HEK293 (cell line): ENCODE measurements at regions not wholly inside any gene's neighbourhood (a gene's known extent, or its start where the extent isn't known, plus 50 kb on each side); places are given as distances from the start of the nearest gene placed in this dataset.

ENCODE experiments used
- CTCF ChIA-PET: fragments of 350-600 bp; formaldehyde crosslinking; extraction: SDS; loops from one replicate; lab custom pipeline; 2021; ENCODE audit warnings: antibody characterized with exemption; lab: Yijun Ruan, JAX
- POLR2A ChIA-PET: fragments of 300-600 bp; formaldehyde crosslinking; extraction: SDS; loops from one replicate; lab custom pipeline; 2020; ENCODE audit warnings: antibody characterized with exemption, inconsistent platforms; lab: Yijun Ruan, JAX
- H3K27ac ChIP-seq: fragments of 200-500 bp; sonication (Bioruptor generic); 2 replicates; pipeline ENCODE4 v1.5.1; 2014; ENCODE audit warnings: low read depth, low read length, control low read depth, inconsistent platforms; ENCODE audit errors: extremely low read depth
- H3K36me3 ChIP-seq, 2 experiments: fragments of 200-500 bp in 1 of 2; sonication (Bioruptor generic) in 1 of 2; 1 replicate in 1 of 2; 2 replicates in 1 of 2; pipeline ENCODE4 v1.5.1; 2014 to 2017; ENCODE audit warnings: inconsistent platforms in 2 of 2, low read length in 2 of 2; ENCODE audit not compliant: control insufficient read depth in 2 of 2, insufficient read depth in 1 of 2
- H3K4me1 ChIP-seq: fragments of 200-500 bp; sonication (Bioruptor generic); 2 replicates; pipeline ENCODE4 v1.5.1; 2014; ENCODE audit warnings: mild to moderate bottlenecking, low read length, inconsistent platforms; ENCODE audit not compliant: control insufficient read depth, insufficient read depth
- H3K4me3 ChIP-seq: 2 replicates; pipeline ENCODE4 v1.5.1; 2011; ENCODE audit warnings: low read depth, mild to moderate bottlenecking, control low read depth, low read length, moderate library complexity
- H3K9me3 ChIP-seq: fragments of 200-500 bp; sonication (Bioruptor generic); 2 replicates; pipeline ENCODE4 v1.5.1; 2014; ENCODE audit warnings: low read depth, low read length, inconsistent platforms; ENCODE audit not compliant: control insufficient read depth, insufficient read depth
- BCL6B ChIP-seq: fragments of 450-650 bp; formaldehyde crosslinking; IDR thresholded peaks from 2 replicates; pipeline ENCODE4 v1.5.1; 2017; ENCODE audit warnings: missing biosample characterization, missing genetic modification characterization
- HOXD13 ChIP-seq: sonication (generic); formaldehyde crosslinking; IDR thresholded peaks from 2 replicates; pipeline ENCODE4 v1.8.0; 2022; ENCODE audit warnings: missing genetic modification reagents, borderline replicate concordance
- KLF7 ChIP-seq: fragments of 450-650 bp; formaldehyde crosslinking; IDR thresholded peaks from 2 replicates; pipeline ENCODE4 v1.5.1; 2016; ENCODE audit warnings: missing biosample characterization, missing genetic modification characterization, borderline replicate concordance
- REPIN1 ChIP-seq: fragments of 450-650 bp; formaldehyde crosslinking; IDR thresholded peaks from 2 replicates; pipeline ENCODE4 v1.5.1; 2017; ENCODE audit warnings: missing biosample characterization, missing genetic modification characterization, low read depth
- SP2 ChIP-seq: fragments of 450-650 bp; formaldehyde crosslinking; IDR thresholded peaks from 2 replicates; pipeline ENCODE4 v1.5.1; 2016; ENCODE audit warnings: missing biosample characterization, missing genetic modification characterization
- YY2 ChIP-seq: fragments of 450-650 bp; formaldehyde crosslinking; IDR thresholded peaks from 2 replicates; pipeline ENCODE4 v1.5.1; 2016; ENCODE audit warnings: missing biosample characterization, missing genetic modification characterization
- ZBTB10 ChIP-seq: fragments of 450-650 bp; formaldehyde crosslinking; IDR thresholded peaks from 2 replicates; pipeline ENCODE4 v1.5.1; 2016; ENCODE audit warnings: missing biosample characterization, missing genetic modification characterization
- ZBTB21 ChIP-seq: fragments of 450-650 bp; formaldehyde crosslinking; IDR thresholded peaks from 2 replicates; pipeline ENCODE4 v1.5.1; 2017; ENCODE audit warnings: missing biosample characterization, missing genetic modification characterization
- ZFHX2 ChIP-seq: fragments of 450-650 bp; formaldehyde crosslinking; conservative IDR thresholded peaks from 2 replicates; pipeline ENCODE4 v1.5.1; 2016; ENCODE audit warnings: missing biosample characterization, missing genetic modification characterization
- ZNF155 ChIP-seq: fragments of 450-650 bp; formaldehyde crosslinking; IDR thresholded peaks from 2 replicates; pipeline ENCODE4 v1.5.1; 2016; ENCODE audit warnings: missing biosample characterization, missing genetic modification characterization
- ZNF175 ChIP-seq: fragments of 450-650 bp; formaldehyde crosslinking; IDR thresholded peaks from 2 replicates; pipeline ENCODE4 v1.5.1; 2016; ENCODE audit warnings: missing biosample characterization, missing genetic modification characterization
- ZNF221 ChIP-seq: fragments of 450-650 bp; formaldehyde crosslinking; IDR thresholded peaks from 2 replicates; pipeline ENCODE4 v1.5.1; 2017; ENCODE audit warnings: missing biosample characterization, missing genetic modification characterization, borderline replicate concordance
- ZNF24 ChIP-seq: fragments of 450-650 bp; formaldehyde crosslinking; IDR thresholded peaks from 2 replicates; pipeline ENCODE4 v1.5.1; 2016; ENCODE audit warnings: missing biosample characterization, missing genetic modification characterization
- ZNF292 ChIP-seq: fragments of 450-650 bp; formaldehyde crosslinking; IDR thresholded peaks from 2 replicates; pipeline ENCODE4 v1.5.1; 2016; ENCODE audit warnings: low read depth, missing biosample characterization, missing genetic modification characterization, borderline replicate concordance
- ZNF311 ChIP-seq: fragments of 450-650 bp; formaldehyde crosslinking; IDR thresholded peaks from 2 replicates; pipeline ENCODE4 v1.5.1; 2017; ENCODE audit warnings: missing biosample characterization, missing genetic modification characterization, borderline replicate concordance
- ZNF335 ChIP-seq: fragments of 450-650 bp; formaldehyde crosslinking; conservative IDR thresholded peaks from 2 replicates; pipeline ENCODE4 v1.5.1; 2016; ENCODE audit warnings: missing biosample characterization, missing genetic modification characterization
- ZNF521 ChIP-seq: fragments of 450-650 bp; formaldehyde crosslinking; IDR thresholded peaks from 2 replicates; pipeline ENCODE4 v1.5.1; 2017; ENCODE audit warnings: missing biosample characterization, mild to moderate bottlenecking, missing genetic modification characterization
- ZNF830 ChIP-seq: fragments of 450-650 bp; IDR thresholded peaks from 2 replicates; pipeline ENCODE4 v1.5.0; 2018; ENCODE audit warnings: missing biosample characterization, missing genetic modification characterization, low read depth, mild to moderate bottlenecking, moderate library complexity
- ZNF837 ChIP-seq: fragments of 450-650 bp; formaldehyde crosslinking; IDR thresholded peaks from 2 replicates; pipeline ENCODE4 v1.5.1; 2016; ENCODE audit warnings: missing biosample characterization, missing genetic modification characterization

- TF ChIP-seq ZNF830 (tag by site-specific recombination) (no peak), ZNF24 (no peak), ZNF837 (tag by site-specific recombination) (no peak)
Measured at GRCh38 chr19:29420482-29421195, 105.2 kb upstream of the VSTM2B start (continued).

- POLR2A ChIA-PET = no interaction called here
- no peaks in the 10 kb centered on the region for H3K4me1 ChIP-seq
- H3K27ac ChIP-seq = no peak overlapping the region
- TF ChIP-seq HOXD13 (CRISPR knock-in tag) (no peak), ZNF335 (no peak), YY2 (no peak), BCL6B (no peak), ZNF521 (no peak), ZNF175 (tag by site-specific recombination) (no peak), ZNF221 (tag by site-specific recombination) (no peak), REPIN1 (tag by site-specific recombination) (no peak), ZBTB21 (tag by site-specific recombination) (no peak), KLF7 (tag by site-specific recombination) (no peak)
- TF ChIP-seq, all 188 proteins: peak for 0
- H3K36me3 ChIP-seq = no peaks in the 10 kb centered on the region
- CTCF ChIA-PET = no interaction called here
- no peaks in the 10 kb centered on the region for H3K9me3 ChIP-seq
- H3K4me3 ChIP-seq = no peak overlapping the region
Measured at GRCh38 chr19:29421196-29421545, 104.6 kb upstream of the VSTM2B start.

- POLR2A ChIA-PET = no interaction called here
- H3K4me1 ChIP-seq = no peaks in the 10 kb centered on the region
- TF ChIP-seq ZNF292 (tag by site-specific recombination) (no peak), ZNF837 (tag by site-specific recombination) (no peak), ZFHX2 (tag by site-specific recombination) (no peak), BCL6B (no peak), HOXD13 (CRISPR knock-in tag) (no peak), SP2 (tag by site-specific recombination) (no peak), ZNF311 (tag by site-specific recombination) (no peak), ZNF155 (tag by site-specific recombination) (no peak), ZBTB10 (no peak)
- TF ChIP-seq, all 188 proteins: peak for 0
- Histone ChIP-seq H3K27ac (no peak overlapping the region), H3K36me3 (no peaks in the 10 kb centered on the region), H3K4me3 (no peak overlapping the region), H3K9me3 (peaks cover 3% of the 10 kb centered on the region; the same call in 1 of the 2 replicates)
- CTCF ChIA-PET = no interaction called here
Measured at GRCh38 chr19:29422047-29422446, 103.7 kb upstream of the VSTM2B start.
